DMS79 (cell line): ENCODE measurements at regions not wholly inside any gene's neighbourhood (a gene's known extent, or its start where the extent isn't known, plus 50 kb on each side); places are given as distances from the start of the nearest gene placed in this dataset.

ENCODE experiments used
- DNase-seq: peaks from one replicate; lab custom pipeline; 2025; lab: John Stamatoyannopoulos, UW

DNA sequence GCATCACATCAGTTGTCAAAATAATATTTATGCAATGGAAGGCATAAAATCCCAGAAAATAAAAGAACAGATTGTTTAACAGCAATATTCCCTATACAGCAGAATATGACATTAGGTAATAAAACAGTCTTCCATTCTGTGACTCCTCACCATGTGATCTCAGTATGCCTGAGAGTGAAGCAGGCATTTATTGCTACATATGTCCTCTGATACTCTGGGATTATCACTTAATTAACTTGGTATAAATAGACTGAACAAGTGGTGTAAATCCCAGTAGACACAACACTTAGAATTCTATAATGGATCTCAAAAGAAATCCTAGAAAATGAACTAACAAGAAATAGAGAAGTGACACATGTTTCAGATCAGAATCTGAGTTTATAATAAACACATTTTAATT is 841.3 kb downstream of the PDHA2 start:
- no peak for DNase-seq

DNA sequence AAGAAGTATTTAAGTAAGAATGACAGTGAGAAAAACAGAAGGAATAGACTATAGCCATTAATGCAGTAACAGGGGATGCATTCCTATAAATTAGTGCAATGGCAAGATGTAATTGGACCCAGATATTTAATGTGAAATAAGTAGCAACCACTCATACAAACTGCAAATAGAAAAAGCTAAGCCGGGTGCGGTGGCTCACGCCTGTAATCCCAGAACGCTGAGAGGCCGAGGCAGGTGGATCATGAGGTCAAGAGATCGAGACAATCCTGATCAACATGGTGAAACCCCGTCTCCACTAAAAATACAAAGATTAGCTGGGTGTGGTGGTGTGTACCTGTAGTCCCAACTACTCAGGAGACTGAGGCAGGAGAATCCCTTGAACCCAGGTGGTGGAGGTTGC is 845.8 kb downstream of the PDHA2 start:
- DNase-seq: no peak

DNA sequence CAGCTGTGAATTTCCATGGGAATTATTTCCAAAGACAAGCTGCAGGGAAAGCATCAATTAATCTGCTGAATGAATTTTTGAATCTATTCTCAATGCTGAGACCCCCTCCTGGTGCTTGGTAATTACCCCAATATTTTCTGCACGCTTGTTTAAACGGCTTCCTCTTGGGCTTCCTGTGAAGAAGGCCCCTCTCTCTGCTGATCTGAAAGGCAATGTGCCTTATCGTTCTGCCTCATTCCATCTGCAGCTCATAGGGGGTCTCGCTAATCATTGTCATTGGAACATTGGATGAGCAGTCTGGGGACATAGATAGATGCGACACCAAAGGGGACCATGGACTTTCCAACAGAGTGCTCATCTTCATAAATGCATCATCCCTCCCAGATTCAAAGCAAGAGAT is 851.6 kb downstream of the PDHA2 start:
- no peak for DNase-seq

DNA sequence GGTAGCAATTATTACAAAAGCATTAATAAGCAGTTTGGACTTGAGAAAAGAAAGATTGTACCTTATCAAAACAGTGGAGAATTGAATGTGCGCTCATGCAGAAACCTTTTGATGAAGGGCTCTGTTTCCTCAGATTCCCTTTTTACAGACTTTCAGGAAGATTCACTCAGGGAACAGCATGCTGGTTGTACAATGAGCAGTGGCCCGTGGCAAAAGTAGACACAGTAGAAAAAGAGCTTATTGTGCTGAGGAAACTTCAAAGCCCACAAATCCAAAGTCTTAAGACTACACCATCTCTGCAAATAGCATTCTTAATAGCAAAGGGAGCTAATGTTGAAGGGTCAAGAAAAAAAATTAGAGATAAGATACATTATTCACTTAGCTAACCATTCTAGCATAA is 858.9 kb downstream of the PDHA2 start:
- DNase-seq: no peak

DNA sequence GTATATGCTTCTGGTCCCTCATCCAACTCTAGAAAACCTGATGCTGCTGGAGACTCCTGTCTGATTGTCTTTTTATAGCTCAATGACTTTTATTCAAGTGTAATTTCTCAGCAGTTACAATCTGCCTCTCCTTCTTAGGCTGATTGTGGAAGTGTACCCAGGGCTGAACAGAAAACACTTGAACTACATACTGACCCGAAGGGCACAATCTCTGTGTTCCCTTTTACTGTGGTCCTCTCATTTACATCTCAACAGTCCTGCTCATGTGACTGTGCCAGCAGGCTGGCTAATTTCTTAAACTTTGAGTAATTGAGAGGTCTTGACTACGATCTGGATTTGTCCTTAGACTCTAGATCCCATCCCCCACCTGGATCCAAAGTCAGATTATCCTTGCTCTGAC is 863.4 kb downstream of the PDHA2 start:
- DNase-seq: no peak

DNA sequence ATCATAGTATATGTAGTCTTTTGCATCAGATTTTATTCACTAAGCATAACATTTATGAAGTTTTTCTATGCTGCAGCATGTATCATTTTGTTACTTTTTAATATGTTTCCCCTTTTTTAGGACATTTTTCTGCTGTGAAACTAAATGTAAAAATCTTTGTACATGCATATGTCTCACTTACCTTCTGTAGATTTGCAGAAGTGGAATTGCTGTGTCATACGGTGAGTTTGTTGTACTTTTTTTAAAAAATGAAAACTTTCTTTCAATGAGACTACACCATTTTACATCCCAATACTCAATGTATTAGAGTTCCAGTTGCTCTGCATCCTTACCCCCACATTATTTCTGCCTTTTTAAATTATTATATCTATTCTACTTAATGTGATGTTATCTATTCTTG is 868.9 kb downstream of the PDHA2 start:
- DNase-seq: no peak

DNA sequence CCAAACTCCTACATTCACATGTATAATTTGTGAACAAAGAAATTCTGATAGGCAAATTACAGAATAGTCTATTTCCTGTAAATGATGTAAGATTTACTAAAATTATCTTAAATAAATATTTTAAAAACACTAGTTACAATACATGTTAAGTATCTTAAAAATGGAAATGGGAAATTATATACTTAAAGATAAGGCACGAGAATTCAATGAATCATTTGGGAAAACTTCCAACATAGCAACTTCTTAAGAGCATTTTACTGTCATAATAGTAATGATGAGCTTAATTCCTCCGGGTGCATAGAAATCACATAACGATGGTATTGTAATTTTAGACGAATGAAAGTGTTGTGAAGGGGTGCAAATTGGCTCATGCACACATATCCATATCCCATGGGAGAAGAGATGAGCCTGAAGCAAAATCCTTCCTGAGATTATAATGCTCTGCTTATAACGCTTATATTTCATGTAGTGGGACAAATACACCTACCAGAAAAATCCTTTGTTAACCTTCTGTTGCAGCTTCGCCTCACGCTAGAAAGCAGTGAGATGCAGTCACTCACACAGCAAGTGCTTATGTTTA is 873.5 kb downstream of the PDHA2 start:
- DNase-seq: no peak

DNA sequence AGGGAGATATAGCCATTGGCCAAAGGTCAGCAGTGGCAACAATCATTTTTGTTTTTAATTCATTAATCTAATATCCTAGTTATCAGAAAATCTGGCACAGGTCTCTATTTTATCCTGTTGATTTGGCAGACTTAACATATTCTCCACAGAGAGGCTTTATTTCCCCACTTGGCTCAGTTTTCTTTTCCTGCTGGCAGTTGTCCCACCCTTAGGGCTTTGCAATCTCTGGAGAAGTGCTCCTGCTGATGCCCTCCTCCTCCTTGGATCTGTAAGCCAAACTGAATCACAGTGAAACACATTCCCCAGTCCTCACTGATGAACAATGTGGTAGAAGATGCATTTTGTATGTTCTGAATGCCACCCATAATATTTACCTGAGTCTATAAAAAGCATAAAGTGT is 889.7 kb downstream of the PDHA2 start:
- DNase-seq: no peak

DNA sequence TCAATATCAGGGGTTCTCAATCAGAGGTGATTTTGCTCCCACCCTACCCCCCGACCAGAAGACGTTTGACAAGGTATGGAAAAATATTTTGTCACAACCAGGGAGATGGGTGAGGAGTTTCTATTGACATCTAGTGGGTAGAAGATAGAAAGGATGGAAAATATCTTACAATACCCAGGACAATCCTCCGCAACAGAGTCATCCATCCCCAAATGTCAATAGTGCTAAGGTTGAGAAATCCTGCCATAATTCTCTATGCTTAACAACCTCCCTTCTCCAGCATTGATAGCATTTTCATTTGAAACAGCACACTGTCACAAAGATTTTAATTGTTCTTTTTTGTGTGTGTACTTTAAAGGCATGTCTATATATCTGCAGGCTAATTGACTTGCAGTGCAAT is 890.5 kb downstream of the PDHA2 start:
- no peak for DNase-seq

DNA sequence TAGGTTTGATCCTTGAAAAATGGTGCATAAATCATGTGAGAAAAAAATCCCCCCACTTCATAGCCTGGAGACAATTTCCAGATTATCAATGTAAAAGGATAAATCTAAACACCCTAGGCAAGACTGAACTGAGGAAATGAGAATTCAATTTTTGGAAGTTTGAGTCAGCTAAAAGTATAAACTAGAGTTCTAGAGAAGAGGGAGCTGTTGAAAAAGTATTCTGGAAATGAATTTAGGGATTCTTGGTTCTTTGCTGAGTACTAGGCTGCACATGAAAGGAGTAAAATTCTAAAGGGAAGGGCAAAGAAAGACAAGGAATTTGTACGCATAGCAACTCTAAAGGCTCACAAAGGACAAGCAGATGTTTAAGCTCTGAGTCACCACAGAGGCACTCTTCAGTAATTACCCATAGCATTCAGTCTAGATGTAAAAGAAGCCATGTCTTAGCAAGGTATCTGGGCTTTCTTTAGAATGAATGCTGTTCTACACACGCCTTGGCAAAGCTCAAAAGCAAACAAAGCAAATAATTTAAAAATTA is 896.5 kb downstream of the PDHA2 start:
- DNase-seq: no peak

DNA sequence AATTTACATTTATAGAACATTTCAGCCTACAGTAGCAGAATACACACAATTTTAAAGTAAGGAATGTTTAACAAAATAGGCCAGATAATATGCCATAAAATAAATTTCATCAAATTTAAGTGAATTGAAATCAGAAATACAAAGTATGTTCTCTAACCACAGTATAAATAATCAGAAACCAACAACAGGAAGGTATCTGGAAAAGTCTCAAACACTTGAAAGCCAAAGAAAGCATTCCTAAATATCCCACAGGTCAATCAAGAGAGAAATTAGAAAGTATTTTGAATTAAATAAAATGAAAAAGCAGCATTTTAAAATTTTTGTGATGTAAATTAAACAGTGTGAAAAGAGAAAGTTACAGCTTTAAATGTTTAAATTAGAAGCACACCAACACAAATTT is 899.2 kb downstream of the PDHA2 start:
- no peak for DNase-seq

DNA sequence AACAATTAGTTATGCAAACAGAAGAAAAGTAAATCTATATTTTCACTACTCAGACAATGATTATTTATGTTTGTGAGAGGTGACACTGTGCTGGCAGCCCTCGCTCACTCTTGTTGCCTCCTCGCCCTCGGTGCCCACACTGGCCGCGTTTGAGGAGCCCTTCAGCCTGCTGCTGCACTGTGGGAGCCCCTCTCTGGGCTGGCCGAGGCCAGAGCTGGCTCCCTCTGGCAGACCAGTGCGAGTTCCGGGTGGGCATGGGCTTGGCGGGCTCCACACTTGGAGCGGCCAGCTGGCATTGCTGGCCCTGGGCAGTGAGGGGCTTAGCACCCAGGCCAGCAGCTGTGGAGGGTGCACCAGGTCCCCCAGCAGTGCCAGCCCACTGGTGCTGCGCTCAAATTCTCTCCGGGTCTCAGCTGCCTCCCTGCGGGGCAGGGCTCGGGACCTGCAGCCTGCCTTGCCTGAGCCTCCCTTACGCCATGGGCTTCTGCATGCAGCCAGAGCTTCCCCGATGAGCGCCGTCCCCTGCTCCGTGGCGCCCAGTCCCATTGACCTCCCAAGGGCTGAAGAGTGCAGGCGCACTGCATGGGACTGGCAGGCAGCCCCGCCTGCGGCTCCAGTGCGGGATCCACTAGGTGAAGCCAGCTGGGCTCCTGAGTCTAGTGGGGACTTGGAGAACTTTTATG is 902.6 kb downstream of the PDHA2 start:
- DNase-seq: no peak

DNA sequence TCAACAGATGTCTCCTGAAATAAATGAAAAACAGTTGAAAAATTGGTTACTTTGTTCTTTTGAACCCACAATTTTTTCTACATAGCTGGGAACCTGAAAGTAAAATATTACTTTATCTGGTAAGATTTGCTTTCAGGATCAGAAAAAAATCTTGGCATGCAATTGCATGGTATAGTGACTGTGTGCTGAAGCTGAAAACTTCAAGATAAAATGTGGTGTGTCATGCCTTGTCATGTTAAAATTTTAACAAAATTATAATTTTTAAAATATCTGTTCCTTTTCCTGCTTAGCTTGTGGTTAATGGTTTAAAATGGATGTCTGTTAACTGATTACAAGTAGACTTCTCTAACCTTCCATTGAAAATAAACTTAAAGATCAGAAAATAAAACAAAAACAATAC is 904.8 kb downstream of the PDHA2 start:
- DNase-seq: no peak

DNA sequence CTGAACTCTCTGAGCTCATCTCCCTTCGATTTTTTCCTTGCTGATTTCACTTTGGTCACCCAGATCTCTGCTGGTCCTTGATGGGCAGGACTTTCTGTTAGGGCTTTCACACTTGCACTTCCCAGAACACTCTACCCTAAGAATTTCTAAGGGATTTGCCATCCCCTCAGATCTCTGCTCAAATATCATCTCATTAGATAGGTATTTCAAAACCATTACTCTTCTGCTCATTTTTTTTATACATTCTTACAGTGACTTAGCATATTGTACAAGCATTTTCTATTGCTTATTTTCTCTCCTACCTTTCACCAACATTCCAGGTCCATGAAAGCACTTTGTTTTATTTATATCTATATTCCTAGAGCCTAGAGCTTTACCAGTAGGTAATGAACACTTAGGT is 913.3 kb downstream of the PDHA2 start:
- no peak for DNase-seq

DNA sequence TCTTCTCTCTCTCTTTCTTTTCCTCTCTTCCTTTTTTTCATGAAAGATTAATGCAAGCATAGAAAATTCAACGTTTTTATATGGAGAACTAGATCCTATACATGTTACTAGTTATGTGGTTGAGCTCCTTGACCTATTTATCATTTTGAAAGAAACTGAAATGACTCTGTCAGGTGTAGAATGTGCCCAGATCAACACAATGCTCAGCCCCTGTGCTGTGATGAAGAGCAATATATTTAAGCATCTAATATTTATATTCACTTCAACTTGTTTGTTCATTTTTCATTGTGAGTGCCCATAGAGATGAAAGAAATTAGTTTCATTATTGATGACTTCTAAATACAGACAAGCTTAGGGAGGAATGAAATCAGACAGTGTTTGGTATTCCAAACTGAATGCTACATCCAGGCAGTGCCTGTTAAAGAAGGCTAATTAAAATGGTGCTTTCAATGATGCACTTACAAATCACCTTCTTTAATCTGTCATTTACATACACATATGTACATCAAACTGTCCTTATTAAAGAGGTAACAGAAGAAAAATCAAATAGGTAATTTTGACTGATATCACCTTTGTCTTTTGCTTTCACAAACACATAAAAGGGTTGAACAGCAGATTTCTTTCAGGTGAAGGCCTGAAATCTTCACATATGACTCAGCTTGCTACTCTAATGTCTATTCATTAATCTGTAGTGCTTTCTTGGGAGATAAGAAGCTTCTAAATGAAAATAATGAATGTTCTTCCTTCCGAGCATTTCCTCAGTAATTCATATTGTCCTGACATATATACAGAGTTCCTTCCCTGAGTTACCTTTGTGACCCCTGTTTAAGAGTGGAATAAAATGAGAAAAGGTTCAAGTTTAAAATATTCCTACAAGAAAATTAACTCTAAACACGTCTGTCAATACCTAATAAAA is 915.9 kb downstream of the PDHA2 start:
- DNase-seq: no peak

DNA sequence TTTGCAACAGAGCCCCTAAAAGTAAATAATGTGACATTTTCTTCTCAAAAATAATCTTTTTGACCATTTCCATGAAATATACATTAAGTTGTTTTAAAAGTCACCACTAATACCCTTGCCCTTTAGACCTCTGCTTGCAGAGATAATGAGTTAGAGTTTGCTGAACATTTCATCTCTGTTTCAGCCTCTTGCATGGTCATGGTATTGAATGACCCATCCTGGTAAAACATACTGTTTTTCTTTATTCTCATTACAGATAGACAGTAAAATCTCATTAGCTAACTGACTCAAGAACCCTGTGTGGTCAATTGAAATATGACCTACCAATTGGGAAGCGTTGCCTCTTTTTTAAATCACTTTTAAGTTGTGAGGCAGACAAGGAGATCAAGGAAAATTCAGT is 916.7 kb downstream of the PDHA2 start:
- no peak for DNase-seq

DNA sequence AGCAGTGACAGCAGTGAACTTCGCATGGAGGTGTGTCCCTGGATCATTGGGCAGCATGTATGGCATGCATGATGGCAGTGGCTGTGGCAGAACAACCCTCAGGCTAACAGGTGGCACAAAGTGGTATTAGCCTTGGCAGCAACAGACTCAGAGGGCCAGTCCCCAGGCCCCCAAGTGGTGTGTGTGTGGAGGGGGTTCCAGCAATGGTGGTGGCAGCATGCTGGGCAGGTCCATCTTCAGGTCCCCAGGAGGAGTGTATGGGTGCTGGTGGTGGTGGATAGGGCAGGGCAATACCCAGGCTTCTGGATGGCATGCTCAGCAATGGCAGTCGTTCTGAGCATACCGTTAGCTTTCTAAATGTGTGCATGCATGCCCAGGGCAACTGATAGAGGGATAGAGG is 923.7 kb downstream of the PDHA2 start:
- no peak for DNase-seq

DNA sequence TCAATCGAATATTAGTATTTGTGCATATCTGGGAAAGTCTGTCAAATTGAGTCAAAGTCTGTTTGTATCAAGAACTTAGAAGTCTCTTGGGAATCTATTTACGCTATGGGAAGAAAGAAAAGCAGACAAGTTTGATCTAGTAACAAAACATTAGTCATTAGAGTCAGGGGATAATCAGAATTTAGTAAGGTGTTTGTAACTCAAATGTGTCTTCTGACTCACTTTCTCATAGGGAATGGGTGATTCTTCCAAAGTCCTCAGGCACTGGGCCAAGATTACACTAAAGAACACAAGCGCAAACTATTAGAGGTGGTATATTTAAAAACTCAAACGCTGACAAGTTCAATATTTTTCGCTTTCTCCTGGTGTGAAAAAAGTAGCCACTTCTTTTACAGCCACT is 926.5 kb downstream of the PDHA2 start:
- DNase-seq: no peak

DNA sequence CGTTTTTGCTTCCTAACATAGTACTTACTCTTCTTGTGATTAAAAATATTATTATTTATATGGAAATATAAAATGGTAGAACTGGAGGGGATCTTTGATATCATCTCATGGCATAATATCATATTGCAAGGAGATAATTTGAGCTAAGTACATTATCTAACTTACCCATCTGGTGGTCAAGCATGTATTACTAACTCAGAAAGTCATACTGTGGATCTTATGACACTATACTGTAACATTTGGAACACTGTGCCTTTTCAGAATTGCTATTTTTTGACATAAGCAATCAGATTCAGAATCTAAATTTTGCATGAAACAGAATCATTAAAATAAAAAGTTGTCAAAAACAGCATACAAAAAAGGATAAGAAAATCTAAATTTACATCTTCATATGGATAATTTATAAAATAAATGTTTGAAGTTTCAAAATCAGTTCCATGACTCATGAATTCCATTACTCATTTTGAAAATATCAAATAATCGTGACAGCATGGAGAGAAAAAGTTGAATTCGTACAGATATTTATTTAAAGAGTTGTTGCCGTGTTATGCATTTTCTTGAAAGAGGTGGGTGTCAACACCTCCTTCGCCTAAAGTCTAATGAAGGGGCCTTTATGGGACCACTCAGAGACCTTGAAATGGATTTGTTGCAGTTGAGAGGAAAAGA is 928.1 kb downstream of the PDHA2 start:
- DNase-seq: no peak

DNA sequence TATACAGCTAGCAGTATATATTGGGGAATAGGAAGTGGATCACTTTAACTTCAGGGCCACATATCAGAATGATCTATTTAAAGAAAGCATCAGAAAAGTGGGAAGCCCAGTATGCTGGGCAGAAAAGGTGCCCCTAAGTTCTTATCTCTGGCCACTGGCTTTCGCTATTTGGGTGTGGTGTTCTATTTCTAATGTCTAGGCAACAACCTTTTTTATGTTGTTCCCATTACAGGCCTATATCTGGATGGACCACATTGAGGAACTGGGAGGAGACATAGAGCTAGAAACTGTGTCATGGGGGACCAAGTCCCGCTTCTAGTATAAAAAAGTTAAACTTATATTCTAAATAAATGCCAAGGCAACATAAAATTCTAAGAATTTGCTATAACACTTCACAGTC is 935.6 kb downstream of the PDHA2 start:
- no peak for DNase-seq

DNA sequence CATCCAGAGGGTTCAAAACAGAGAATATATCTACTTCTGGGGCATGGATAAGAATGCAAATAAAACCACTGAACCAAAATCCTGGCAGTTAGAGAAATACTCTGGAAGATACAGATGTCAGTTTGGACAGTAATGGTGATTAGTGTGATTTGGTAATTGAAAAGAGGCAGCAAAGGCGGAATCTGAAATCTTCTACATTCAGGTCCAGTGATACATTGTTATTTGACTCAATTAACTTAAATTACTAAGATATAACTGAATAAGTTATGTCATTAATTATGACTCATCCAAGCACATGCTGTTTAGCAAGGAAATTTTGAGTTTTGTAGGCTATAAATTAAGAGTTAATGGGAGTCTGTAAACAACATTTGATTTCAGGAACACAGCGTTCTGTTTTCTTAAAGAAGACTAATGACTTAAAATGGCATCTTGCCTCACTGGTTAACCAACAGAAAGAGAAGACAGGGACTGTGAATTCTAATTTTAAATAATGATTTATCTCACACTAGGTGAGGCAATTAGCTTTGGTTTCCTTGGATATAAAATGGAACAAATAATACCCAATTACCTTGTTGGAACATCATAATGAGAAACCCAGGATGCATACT is 937.1 kb downstream of the PDHA2 start:
- no peak for DNase-seq

DNA sequence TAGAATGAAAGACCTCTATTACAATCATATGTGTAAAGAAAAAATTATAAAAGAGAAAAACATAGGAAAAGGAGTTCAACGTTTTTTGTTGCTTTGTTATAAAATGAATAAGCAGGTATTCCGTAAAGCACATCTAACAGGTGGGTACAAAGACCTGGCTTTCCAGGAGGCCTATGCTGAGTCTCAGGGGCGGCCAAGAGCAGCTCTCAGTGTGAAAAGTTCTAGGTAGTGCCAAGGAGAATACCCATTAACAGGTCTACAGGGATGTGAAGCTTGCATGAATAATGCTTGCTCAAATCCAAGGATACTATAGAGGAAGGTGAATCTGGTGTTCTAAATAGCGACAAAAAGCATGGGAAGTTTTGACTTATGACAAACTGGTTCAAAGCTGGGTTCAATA is 944.4 kb downstream of the PDHA2 start:
- DNase-seq: no peak
